Keratinocyte (primary cell): ENCODE measurements at regions not wholly inside any gene's neighbourhood (a gene's known extent, or its start where the extent isn't known, plus 50 kb on each side); places are given as distances from the start of the nearest gene placed in this dataset.

Experiments used
- DNase-seq: peaks from one replicate; pipeline ENCODE4 v3.0.0-alpha.2; 2011; ENCODE audit warnings: low read depth, missing footprints, low spot score
- FAIRE-seq: peaks from 2 replicates; lab custom pipeline; 2011; peaks lifted over from hg19 to GRCh38; lab: Jason Lieb, UNC
- H2AFZ ChIP-seq: 2 replicates; pipeline ENCODE4 v1.6.0; 2012; ENCODE audit warnings: low read length, control low read depth, inconsistent platforms; ENCODE audit not compliant: control insufficient read depth
- H3K27ac ChIP-seq: 2 replicates; pipeline ENCODE4 v1.5.1; 2011; ENCODE audit warnings: low read length; ENCODE audit not compliant: control insufficient read depth, insufficient read depth
- H3K27me3 ChIP-seq: 3 replicates; pipeline ENCODE4 v1.6.0; 2011; ENCODE audit warnings: low read length; ENCODE audit not compliant: control insufficient read depth, insufficient read depth; ENCODE audit errors: extremely low read depth
- H3K36me3 ChIP-seq, 2 experiments: 2 replicates in 1 of 2; 3 replicates in 1 of 2; pipeline ENCODE4 v1.5.1; 2011; ENCODE audit warnings: low read length in 2 of 2, mild to moderate bottlenecking in 1 of 2; ENCODE audit not compliant: control insufficient read depth in 2 of 2, insufficient read depth in 2 of 2; ENCODE audit errors: extremely low read depth in 1 of 2
- H3K4me1 ChIP-seq: 3 replicates; pipeline ENCODE4 v1.5.1; 2011; ENCODE audit warnings: low read length; ENCODE audit not compliant: control insufficient read depth, insufficient read depth; ENCODE audit errors: extremely low read depth
- H3K4me2 ChIP-seq: 3 replicates; pipeline ENCODE4 v1.6.0; 2011; ENCODE audit warnings: low read depth, low read length; ENCODE audit not compliant: control insufficient read depth, insufficient read depth; ENCODE audit errors: extremely low read depth
- H3K4me3 ChIP-seq, 3 experiments: fragments of 200-600 bp in 1 of 3; sonication (generic) in 1 of 3; 2 replicates in 2 of 3; 3 replicates in 1 of 3; pipeline ENCODE4 v1.5.1; 2011 to 2016; ENCODE audit warnings: low read length in 3 of 3, mild to moderate bottlenecking in 3 of 3, control low read depth in 2 of 3, inconsistent platforms in 1 of 3, low read depth in 1 of 3, mixed read lengths in 1 of 3, mixed run types in 1 of 3, moderate library complexity in 1 of 3; ENCODE audit not compliant: control insufficient read depth in 2 of 3, insufficient read depth in 2 of 3; ENCODE audit errors: extremely low read depth in 1 of 3
- H3K79me2 ChIP-seq: 2 replicates; pipeline ENCODE4 v1.6.0; 2012; ENCODE audit warnings: low read length; ENCODE audit not compliant: control insufficient read depth, insufficient read depth
- H3K9ac ChIP-seq: 3 replicates; pipeline ENCODE4 v1.6.0; 2011; ENCODE audit warnings: low read length; ENCODE audit not compliant: control insufficient read depth, insufficient read depth; ENCODE audit errors: extremely low read depth
- H3K9me1 ChIP-seq: 3 replicates; pipeline ENCODE4 v1.6.0; 2011; ENCODE audit warnings: low read length; ENCODE audit not compliant: control insufficient read depth, insufficient read depth; ENCODE audit errors: extremely low read depth
- H3K9me3 ChIP-seq: 2 replicates; pipeline ENCODE4 v1.5.1; 2012; ENCODE audit warnings: low read depth, low read length; ENCODE audit not compliant: control insufficient read depth
- H4K20me1 ChIP-seq: 3 replicates; pipeline ENCODE4 v1.6.0; 2011; ENCODE audit warnings: low read length; ENCODE audit not compliant: control insufficient read depth, insufficient read depth; ENCODE audit errors: extremely low read depth
- CTCF ChIP-seq, 3 experiments: IDR thresholded peaks in 1 of 3; conservative IDR thresholded peaks in 1 of 3; optimal IDR thresholded peaks in 1 of 3; 2 replicates in 2 of 3; 3 replicates in 1 of 3; pipeline versions ENCODE3 to v1.5.1; 2011; ENCODE audit warnings: low read length in 3 of 3, mild to moderate bottlenecking in 3 of 3, moderate library complexity in 2 of 3, control low read depth in 1 of 3, inconsistent platforms in 1 of 3; ENCODE audit not compliant: insufficient read depth in 2 of 3; ENCODE audit errors: extremely low read depth in 1 of 3
- EZH2 ChIP-seq: IDR thresholded peaks from one replicate; pipeline ENCODE4 v1.6.1; 2012; ENCODE audit warnings: inconsistent platforms, mild to moderate bottlenecking, low read length, moderate library complexity
- dilution Hi-C: fragments of 300-500 bp; cut with MboI; formaldehyde crosslinking; loops from one replicate; pipeline ENCODE4 v1.7.0; 2020; ENCODE audit warnings: low sequenced_read_pairs; ENCODE audit not compliant: extremely low pct_ligation_motif_present

- H4K20me1 ChIP-seq = no peaks in the 10 kb centered on the region
- peaks cover 9% of the 10 kb centered on the region for H3K4me1 ChIP-seq
- no peak overlapping the region for H3K9ac ChIP-seq
- FAIRE-seq (peak; percentile 62), DNase-seq (no peak)
- dilution Hi-C loops = no loop called here
- H3K9me1 ChIP-seq = no peaks in the 10 kb centered on the region
- H3K4me2 ChIP-seq = no peak overlapping the region
- H3K79me2 ChIP-seq = no peaks in the 10 kb centered on the region
- peak overlapping the region; percentile 9 for H3K27ac ChIP-seq
- no peaks in the 10 kb centered on the region for H3K36me3 ChIP-seq
- no peaks in the 10 kb centered on the region for H3K27me3 ChIP-seq
- no peak overlapping the region for H3K4me3 ChIP-seq
- TF ChIP-seq EZH2 = no peak
- no peak for TF ChIP-seq CTCF (optimal IDR thresholded peaks at IDR 0.05 in 1 of 3, IDR thresholded peaks at IDR 0.05 in 1 of 3, conservative IDR thresholded peaks at IDR 0.05 in 1 of 3; ENCODE audit: extremely low read depth in 1 of 3, insufficient read depth in 2 of 3, low read length in 3 of 3)
- no peaks in the 10 kb centered on the region for H3K9me3 ChIP-seq
- H2AFZ ChIP-seq = peak overlapping the region; percentile 65
Observed at GRCh38 chr6:105680131-105680530, 277.2 kb upstream of the PREP start.

GRCh38 chr6:105678516-105678915 lies 275.6 kb upstream of the PREP start:
- no peak overlapping the region for H3K4me3 ChIP-seq
- H3K36me3 ChIP-seq = no peaks in the 10 kb centered on the region
- peaks cover 9% of the 10 kb centered on the region for H3K4me1 ChIP-seq
- no peaks in the 10 kb centered on the region for H3K9me1 ChIP-seq
- no peak for FAIRE-seq
- no peaks in the 10 kb centered on the region for H3K9me3 ChIP-seq
- no peak for DNase-seq
- no peaks in the 10 kb centered on the region for H3K27me3 ChIP-seq
- no peak overlapping the region for H2AFZ ChIP-seq
- no peaks in the 10 kb centered on the region for H4K20me1 ChIP-seq
- H3K79me2 ChIP-seq = no peaks in the 10 kb centered on the region
- dilution Hi-C loops = no loop called here
- H3K27ac ChIP-seq = no peak overlapping the region
- no peak overlapping the region for H3K4me2 ChIP-seq
- no peak for TF ChIP-seq EZH2
- no peak for TF ChIP-seq CTCF (optimal IDR thresholded peaks at IDR 0.05 in 1 of 3, IDR thresholded peaks at IDR 0.05 in 1 of 3, conservative IDR thresholded peaks at IDR 0.05 in 1 of 3; ENCODE audit: extremely low read depth in 1 of 3, insufficient read depth in 2 of 3, low read length in 3 of 3)
- no peak overlapping the region for H3K9ac ChIP-seq
